Testis (tissue), 2 donors: ENCODE measurements at regions not wholly inside any gene's neighbourhood (a gene's known extent, or its start where the extent isn't known, plus 50 kb on each side); places are given as distances from the start of the nearest gene placed in this dataset.

Experiments
- DNase-seq: peaks from one replicate; pipeline ENCODE4 v3.0.0-alpha.2; 2019
- H3K27ac ChIP-seq, 2 donors: fragments of 200-600 bp; sonication (generic); one replicate each; pipeline ENCODE4 v1.5.1; 2019
- H3K27me3 ChIP-seq: fragments of 200-600 bp; sonication (generic); one replicate; pipeline ENCODE4 v1.5.1; 2019
- H3K36me3 ChIP-seq: fragments of 200-600 bp; sonication (generic); one replicate; pipeline ENCODE4 v1.5.1; 2017; ENCODE audit warnings: low read depth; ENCODE audit errors: missing control alignments
- H3K4me1 ChIP-seq: fragments of 200-600 bp; sonication (generic); one replicate; pipeline ENCODE4 v1.5.1; 2019
- H3K4me3 ChIP-seq, 2 donors: fragments of 200-600 bp; sonication (generic); one replicate each; pipeline ENCODE4 v1.5.1; 2017 to 2019
- H3K9me3 ChIP-seq: fragments of 200-600 bp; sonication (generic); one replicate; pipeline ENCODE4 v1.5.1; 2017
- CTCF ChIP-seq, 3 experiments: fragments of 450-650 bp in 2 of 3; fragments of 200-600 bp in 1 of 3; sonication (generic) in 1 of 3; IDR thresholded peaks; one replicate each; pipeline ENCODE4 v1.5.1; 2016 to 2019; ENCODE audit warnings: antibody characterized with exemption in 3 of 3, mild to moderate bottlenecking in 2 of 3, moderate library complexity in 1 of 3
- POLR2A ChIP-seq: fragments of 450-650 bp; IDR thresholded peaks from one replicate; pipeline ENCODE4 v1.6.1; 2017; ENCODE audit warnings: antibody characterized with exemption, mild to moderate bottlenecking, moderate library complexity
- WGBS, 2 donors: methylation state at CpG; one replicate each; pipeline ENCODE4 v1.1.5; 2018; 5-methylcytosine and 5-hydroxymethylcytosine counted together
- intact Hi-C: fragments of 100-400 bp; cut with DNase I; formaldehyde crosslinking; loops from one replicate; pipeline ENCODE4 v1.15.1; 2023; ENCODE audit warnings: low total_unique reads

- Histone ChIP-seq H3K36me3 (no peaks in the 10 kb centered on the region), H3K4me3 (no peak overlapping the region), H3K27ac (no peak overlapping the region), H3K27me3 (no peaks in the 10 kb centered on the region), H3K4me1 (no peaks in the 10 kb centered on the region), H3K9me3 (no peaks in the 10 kb centered on the region)
- DNase-seq: no peak
- TF ChIP-seq CTCF (IDR thresholded peaks at IDR 0.05) (no peak), POLR2A (no peak)
- intact Hi-C loops: no loop called here
- WGBS, 2 donors: 97 to 100% methylated on average over 2 of the region's 2 CpGs
These were observed 58.5 kb upstream of the SESN3 start for GRCh38 chr11:95289378-95290101.

DNA sequence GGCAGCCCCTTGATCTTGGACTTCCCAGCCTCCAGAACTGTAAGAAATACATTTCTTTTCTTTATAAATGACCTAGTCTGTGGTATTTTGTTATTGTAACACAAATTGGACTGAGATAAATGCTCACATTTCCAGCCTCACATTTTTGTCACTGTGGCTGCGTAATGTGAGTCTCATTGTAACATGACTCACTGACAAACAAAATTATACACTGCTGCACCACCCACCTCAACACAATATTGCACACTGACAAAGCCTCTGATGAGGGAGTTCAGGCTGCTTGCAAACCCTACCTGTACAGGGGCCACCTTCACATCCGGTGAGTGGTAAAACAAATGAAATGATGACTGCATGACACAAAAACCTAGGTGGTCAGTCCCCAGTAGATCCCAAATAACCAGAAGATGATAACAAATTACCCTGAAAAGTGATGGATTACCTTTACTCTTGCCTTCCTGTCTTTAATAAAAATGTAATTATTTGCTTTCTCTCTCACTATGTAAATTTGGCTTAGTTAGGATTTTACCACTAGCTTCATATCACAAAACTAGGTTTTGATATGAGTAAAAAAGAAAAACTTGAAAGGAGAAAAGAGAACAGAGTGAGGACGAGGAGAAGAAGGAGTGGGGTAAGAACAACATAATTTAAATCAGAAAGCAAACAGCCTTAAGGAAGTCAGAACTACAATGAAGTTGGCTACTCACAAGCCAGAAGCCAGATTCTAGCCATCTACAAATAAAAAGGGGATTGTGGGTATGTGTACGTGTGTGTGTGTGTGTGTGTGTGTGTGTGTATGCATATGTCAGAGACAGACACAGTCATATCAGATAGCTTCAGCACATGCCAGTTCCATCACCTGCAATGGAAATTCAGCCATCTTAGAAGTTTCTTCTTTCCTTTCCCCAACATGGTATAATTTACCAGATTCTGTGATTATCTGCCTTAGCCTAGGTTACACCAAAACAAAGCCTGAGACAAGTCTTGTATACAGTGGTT lies 53.4 kb upstream of the SESN3 start:
- intact Hi-C loops: no loop called here
- TF ChIP-seq CTCF (IDR thresholded peaks at IDR 0.05): no peak
- TF ChIP-seq POLR2A: no peak
- Histone ChIP-seq H3K36me3 (no peaks in the 10 kb centered on the region), H3K27me3 (no peaks in the 10 kb centered on the region), H3K4me1 (no peaks in the 10 kb centered on the region), H3K27ac (no peak overlapping the region), H3K4me3 (no peak overlapping the region), H3K9me3 (no peaks in the 10 kb centered on the region)
- no peak for DNase-seq
- 90 to 94% methylated on average over 4 of the region's 4 CpGs for WGBS, 2 donors

GRCh38 chr11:95283650-95284049 lies 52.6 kb upstream of the SESN3 start:
- H3K27me3 ChIP-seq: no peaks in the 10 kb centered on the region
- no peaks in the 10 kb centered on the region for H3K9me3 ChIP-seq
- no peak for TF ChIP-seq CTCF (IDR thresholded peaks at IDR 0.05)
- no peak for TF ChIP-seq POLR2A
- no peak overlapping the region for H3K4me3 ChIP-seq
- intact Hi-C loops: no loop called here
- 88 to 91% methylated on average over 3 of the region's 3 CpGs for WGBS, 2 donors
- no peaks in the 10 kb centered on the region for H3K4me1 ChIP-seq
- H3K27ac ChIP-seq: no peak overlapping the region
- no peak for DNase-seq
- H3K36me3 ChIP-seq: no peaks in the 10 kb centered on the region

- no peak for DNase-seq
- H3K36me3 ChIP-seq: no peaks in the 10 kb centered on the region
- no peaks in the 10 kb centered on the region for H3K27me3 ChIP-seq
- 93 to 95% methylated on average over 3 of the region's 3 CpGs for WGBS, 2 donors
- H3K4me3 ChIP-seq: no peak overlapping the region
- H3K27ac ChIP-seq: no peak overlapping the region
- no peaks in the 10 kb centered on the region for H3K4me1 ChIP-seq
- intact Hi-C loops: no loop called here
- no peaks in the 10 kb centered on the region for H3K9me3 ChIP-seq
- TF ChIP-seq CTCF (IDR thresholded peaks at IDR 0.05): no peak
- no peak for TF ChIP-seq POLR2A
These were observed 52.1 kb upstream of the SESN3 start for GRCh38 chr11:95283146-95283545.
